Astrocyte (in vitro differentiated cells and primary cell): ENCODE measurements at regions not wholly inside any gene's neighbourhood (a gene's known extent, or its start where the extent isn't known, plus 50 kb on each side); places are given as distances from the start of the nearest gene placed in this dataset.

Experiments
- DNase-seq: peaks from one replicate; pipeline ENCODE4 v3.0.0-alpha.2; 2010; ENCODE audit warnings: low read depth
- FAIRE-seq: peaks from 2 replicates; lab custom pipeline; 2011; peaks lifted over from hg19 to GRCh38; lab: Jason Lieb, UNC
- H2AFZ ChIP-seq: 2 replicates; pipeline ENCODE4 v1.6.0; 2012; ENCODE audit warnings: low read depth, low read length, inconsistent platforms
- H3K27ac ChIP-seq: 2 replicates; pipeline ENCODE4 v1.5.1; 2011; ENCODE audit warnings: low read depth, low read length, inconsistent platforms
- H3K27me3 ChIP-seq: 2 replicates; pipeline ENCODE4 v1.6.0; 2011; ENCODE audit warnings: low read length, inconsistent platforms; ENCODE audit not compliant: insufficient read depth
- H3K36me3 ChIP-seq: 2 replicates; pipeline ENCODE4 v1.5.1; 2011; ENCODE audit warnings: low read length, inconsistent platforms; ENCODE audit not compliant: insufficient read depth
- H3K4me1 ChIP-seq: 2 replicates; pipeline ENCODE4 v1.5.1; 2011; ENCODE audit warnings: low read length, inconsistent platforms; ENCODE audit not compliant: insufficient read depth
- H3K4me2 ChIP-seq: 2 replicates; pipeline ENCODE4 v1.6.0; 2012; ENCODE audit warnings: low read length, inconsistent platforms
- H3K4me3 ChIP-seq: 2 replicates; pipeline ENCODE4 v1.5.1; 2011; ENCODE audit warnings: low read depth, mild to moderate bottlenecking, low read length, inconsistent platforms; ENCODE audit not compliant: insufficient read depth
- H3K79me2 ChIP-seq: 2 replicates; pipeline ENCODE4 v1.6.0; 2012; ENCODE audit warnings: mild to moderate bottlenecking, low read length, inconsistent platforms; ENCODE audit not compliant: insufficient read depth
- H3K9ac ChIP-seq: 2 replicates; pipeline ENCODE4 v1.6.0; 2012; ENCODE audit warnings: mild to moderate bottlenecking, low read length, inconsistent platforms
- H3K9me3 ChIP-seq: 2 replicates; pipeline ENCODE4 v1.5.1; 2012; ENCODE audit warnings: low read depth, mild to moderate bottlenecking, low read length, inconsistent platforms; ENCODE audit not compliant: insufficient read depth
- H4K20me1 ChIP-seq: 2 replicates; pipeline ENCODE4 v1.6.0; 2012; ENCODE audit warnings: low read length, inconsistent platforms; ENCODE audit not compliant: insufficient read depth
- H3K27ac Mint-ChIP-seq: one replicate; pipeline ENCODE4 v1.8.0; 2021; ENCODE audit warnings: mild to moderate bottlenecking, mixed read lengths; ENCODE audit not compliant: unreplicated experiment
- H3K27me3 Mint-ChIP-seq: one replicate; pipeline ENCODE4 v1.8.0; 2021; ENCODE audit warnings: low read depth, mixed read lengths; ENCODE audit not compliant: unreplicated experiment
- H3K36me3 Mint-ChIP-seq: one replicate; pipeline ENCODE4 v1.8.0; 2021; ENCODE audit warnings: low read depth, mixed read lengths; ENCODE audit not compliant: unreplicated experiment
- H3K4me1 Mint-ChIP-seq: one replicate; pipeline ENCODE4 v1.8.0; 2021; ENCODE audit warnings: low read depth, mixed read lengths; ENCODE audit not compliant: unreplicated experiment
- H3K4me3 Mint-ChIP-seq: one replicate; pipeline ENCODE4 v1.8.0; 2021; ENCODE audit warnings: mild to moderate bottlenecking, moderate library complexity, mixed read lengths; ENCODE audit not compliant: unreplicated experiment
- H3K9me3 Mint-ChIP-seq: one replicate; pipeline ENCODE4 v1.8.0; 2021; ENCODE audit warnings: mild to moderate bottlenecking, mixed read lengths; ENCODE audit not compliant: unreplicated experiment
- CTCF ChIP-seq: IDR thresholded peaks from 2 replicates; pipeline ENCODE4 v1.5.1; 2011; ENCODE audit warnings: low read depth, mild to moderate bottlenecking, inconsistent platforms, low read length, moderate library complexity; ENCODE audit not compliant: insufficient read depth
- EZH2 ChIP-seq: IDR thresholded peaks from 2 replicates; pipeline ENCODE4 v1.6.1; 2012; ENCODE audit warnings: mild to moderate bottlenecking, low read length, inconsistent platforms; ENCODE audit not compliant: insufficient read depth

- TF ChIP-seq CTCF (no peak), EZH2 (no peak)
- Mint-ChIP-seq H3K4me3 (no peak overlapping the region), H3K9me3 (peaks cover 2% of the 10 kb centered on the region), H3K27me3 (peaks cover 3% of the 10 kb centered on the region), H3K4me1 (peaks cover 11% of the 10 kb centered on the region), H3K27ac (no peak overlapping the region), H3K36me3 (peaks cover 3% of the 10 kb centered on the region)
- H3K4me1 ChIP-seq: no peaks in the 10 kb centered on the region
- FAIRE-seq (no peak), DNase-seq (no peak)
- no peak overlapping the region for H3K27ac ChIP-seq
- H3K4me3 ChIP-seq: no peak overlapping the region
- H3K27me3 ChIP-seq: no peaks in the 10 kb centered on the region
- no peaks in the 10 kb centered on the region for H3K36me3 ChIP-seq
- H3K79me2 ChIP-seq: no peaks in the 10 kb centered on the region
- H3K4me2 ChIP-seq: no peak overlapping the region
- no peaks in the 10 kb centered on the region for H4K20me1 ChIP-seq
- H3K9me3 ChIP-seq: no peaks in the 10 kb centered on the region
- no peak overlapping the region for H2AFZ ChIP-seq
- no peak overlapping the region for H3K9ac ChIP-seq
Measured at GRCh38 chr12:107634530-107634929, 51.1 kb upstream of the PWP1 start.

GRCh38 chr12:107635139-107635538 lies 50.5 kb upstream of the PWP1 start:
- Mint-ChIP-seq H3K9me3 (peaks cover 2% of the 10 kb centered on the region), H3K27ac (peak overlapping the region; percentile 20), H3K36me3 (peaks cover 3% of the 10 kb centered on the region), H3K4me3 (peak overlapping the region; percentile 23), H3K4me1 (peaks cover 11% of the 10 kb centered on the region), H3K27me3 (peaks cover 3% of the 10 kb centered on the region)
- Histone ChIP-seq H3K4me1 (no peaks in the 10 kb centered on the region), H3K4me3 (no peak overlapping the region), H2AFZ (peak overlapping the region; percentile 9), H3K27me3 (no peaks in the 10 kb centered on the region), H3K36me3 (no peaks in the 10 kb centered on the region), H3K27ac (no peak overlapping the region), H3K9me3 (no peaks in the 10 kb centered on the region), H3K4me2 (no peak overlapping the region), H3K79me2 (no peaks in the 10 kb centered on the region), H4K20me1 (no peaks in the 10 kb centered on the region), H3K9ac (no peak overlapping the region)
- FAIRE-seq (no peak), DNase-seq (peak; percentile 35)
- no peak for TF ChIP-seq EZH2
